ENCODE measurements at regions not wholly inside any gene's neighbourhood (a gene's known extent, or its start where the extent isn't known, plus 50 kb on each side); places are given as distances from the start of the nearest gene placed in this dataset.

DNA sequence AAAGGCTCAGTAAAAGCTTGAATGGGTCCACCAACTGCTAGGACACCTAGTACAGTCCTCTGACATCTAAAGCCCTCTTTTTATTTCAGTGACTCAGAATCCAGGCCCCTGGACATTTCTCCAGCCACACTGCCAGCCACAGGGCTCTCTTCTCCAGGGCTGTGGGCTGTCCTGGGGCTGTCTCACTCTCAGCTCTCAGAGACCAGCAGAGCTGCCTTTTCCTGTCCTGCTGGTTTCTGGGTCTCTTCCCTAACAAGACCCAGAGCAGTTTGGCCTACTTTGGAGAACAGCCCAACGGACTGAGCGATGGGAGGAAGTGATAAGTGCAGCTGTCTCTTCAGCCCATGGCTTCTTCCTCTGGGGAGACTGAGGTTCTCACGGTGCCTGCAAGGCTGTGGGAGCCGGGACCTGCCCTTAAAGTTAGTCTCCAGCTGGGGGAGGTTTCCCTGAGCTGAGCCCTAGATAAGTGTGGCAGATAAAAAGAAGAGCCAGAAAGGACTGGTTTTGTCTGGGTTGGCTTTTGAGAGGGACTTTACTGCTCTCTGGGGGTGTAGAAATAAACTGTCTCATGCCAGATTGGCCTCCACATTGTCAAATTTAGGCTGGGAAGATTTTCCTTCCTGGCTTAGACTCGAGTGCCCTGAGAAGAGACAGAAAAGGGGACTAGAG lies 979.8 kb downstream of the VRK1 start:
- Histone ChIP-seq H3K4me2 (no peak overlapping the region), H2AFZ (ENCODE audit: low read depth) (no peak overlapping the region), H3K27me3 (ENCODE audit: insufficient read depth) (no peaks in the 10 kb centered on the region), H3K4me1 (ENCODE audit: control insufficient read depth in 1 of 2, insufficient read depth in 2 of 2, low read depth in 1 of 2, low read length in 1 of 2) (no peaks in the 10 kb centered on the region), H3K9me3 (no peaks in the 10 kb centered on the region), H3K9me2 (no peaks in the 10 kb centered on the region), H3K27ac (ENCODE audit: low read depth in 2 of 2, low read length in 1 of 2) (no peak overlapping the region), H3K4me3 (ENCODE audit: low read depth in 2 of 2, low read length in 1 of 2) (no peak overlapping the region), H3K36me3 (replicated peaks in 1 of 2; ENCODE audit: control insufficient read depth in 1 of 2, insufficient read depth in 2 of 2, low read length in 1 of 2) (no peaks in the 10 kb centered on the region), H4K20me1 (ENCODE audit: insufficient read depth) (no peaks in the 10 kb centered on the region), H3K9ac (no peak overlapping the region), H3F3A (replicated peaks; ENCODE audit: insufficient read depth) (no peaks in the 10 kb centered on the region), H3K79me2 (ENCODE audit: insufficient read depth) (no peaks in the 10 kb centered on the region)
- no peak for DNase-seq
- TF ChIP-seq GABPA (IDR thresholded peaks at IDR 0.05; ENCODE audit: low read depth) (no peak), FOSL2 (IDR thresholded peaks at IDR 0.05; ENCODE audit: borderline replicate concordance, low read depth) (no peak)
- WGBS (ENCODE audit: low lambda C conversion rate) = 3% methylated on average over 5 of the region's 5 CpGs
- CTCF ChIA-PET = no interaction called here
- POLR2A ChIA-PET = no interaction called here

DNA sequence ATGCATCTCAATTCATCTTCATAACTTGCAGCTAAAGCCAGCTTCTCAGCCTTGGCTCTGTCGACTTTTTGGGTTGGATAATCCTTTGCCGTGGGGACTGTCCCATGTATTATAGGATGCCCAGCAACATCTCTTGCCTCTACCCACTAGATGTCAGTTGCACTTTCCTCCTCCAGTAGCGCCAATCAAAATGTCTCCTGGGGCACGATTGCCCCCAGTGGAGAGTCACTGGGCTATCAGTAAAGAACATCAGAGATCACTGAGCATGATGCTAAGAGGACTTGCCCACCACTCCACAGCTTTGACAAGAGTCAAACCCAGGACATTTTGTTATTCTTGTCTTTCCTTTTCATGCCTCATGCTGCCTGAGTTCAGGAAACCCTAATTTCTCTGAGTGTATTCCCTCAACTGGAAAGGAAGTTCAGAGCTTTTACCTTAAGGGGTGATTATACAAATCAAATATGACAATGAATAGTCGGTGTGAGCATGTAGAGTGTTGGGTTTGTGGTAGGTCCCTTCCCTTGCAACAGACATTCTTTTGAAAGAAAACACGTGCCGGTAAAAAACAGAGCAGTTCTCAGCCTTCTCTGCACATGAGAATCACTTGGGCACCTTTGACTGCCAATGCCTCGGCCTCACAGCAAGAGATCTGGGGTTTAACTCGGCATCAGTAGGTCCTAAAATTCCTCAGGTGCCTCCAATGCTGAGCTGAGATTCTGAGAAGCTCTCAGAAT lies 980.6 kb downstream of the VRK1 start:
- H3K27me3 ChIP-seq (ENCODE audit: insufficient read depth) = no peaks in the 10 kb centered on the region
- H4K20me1 ChIP-seq (ENCODE audit: insufficient read depth) = no peaks in the 10 kb centered on the region
- no peaks in the 10 kb centered on the region for H3K79me2 ChIP-seq (ENCODE audit: insufficient read depth)
- no peak overlapping the region for H3K4me3 ChIP-seq (ENCODE audit: low read depth in 2 of 2, low read length in 1 of 2)
- DNase-seq = no peak
- H3K27ac ChIP-seq (ENCODE audit: low read depth in 2 of 2, low read length in 1 of 2) = no peak overlapping the region
- ChIA-PET POLR2A (no interaction called here), CTCF (no interaction called here)
- H3K9me3 ChIP-seq = no peaks in the 10 kb centered on the region
- 9% methylated on average over 9 of the region's 9 CpGs for WGBS (ENCODE audit: low lambda C conversion rate)
- H3K36me3 ChIP-seq (replicated peaks in 1 of 2; ENCODE audit: control insufficient read depth in 1 of 2, insufficient read depth in 2 of 2, low read length in 1 of 2) = no peaks in the 10 kb centered on the region
- H2AFZ ChIP-seq (ENCODE audit: low read depth) = no peak overlapping the region
- no peak overlapping the region for H3K9ac ChIP-seq
- TF ChIP-seq FOXJ3 (CRISPR knock-in tag; IDR thresholded peaks at IDR 0.05) (no peak), CHD2 (IDR thresholded peaks at IDR 0.05; ENCODE audit: low read length, partially characterized antibody) (no peak), EZH2phosphoT487 (IDR thresholded peaks at IDR 0.05; ENCODE audit: borderline replicate concordance, low read depth) (no peak), MEF2A (IDR thresholded peaks at IDR 0.05; ENCODE audit: borderline replicate concordance, low read depth) (no peak), JUND (IDR thresholded peaks at IDR 0.05) (no peak), RAD21 (IDR thresholded peaks at IDR 0.05; ENCODE audit: low read length) (no peak), RCOR1 (IDR thresholded peaks at IDR 0.05; ENCODE audit: low read length) (no peak), ELF1 (IDR thresholded peaks at IDR 0.05) (no peak), FOXM1 (IDR thresholded peaks at IDR 0.05; ENCODE audit: low read depth) (no peak), SIN3A (IDR thresholded peaks at IDR 0.05; ENCODE audit: borderline replicate concordance, low read depth, low read length) (no peak), RFX5 (IDR thresholded peaks at IDR 0.05; ENCODE audit: low read length) (no peak), EP300 (IDR thresholded peaks at IDR 0.05; ENCODE audit: borderline replicate concordance in 1 of 2, low read depth in 1 of 2, low read length in 1 of 2) (no peak)
- TF ChIP-seq, protein P1, sequence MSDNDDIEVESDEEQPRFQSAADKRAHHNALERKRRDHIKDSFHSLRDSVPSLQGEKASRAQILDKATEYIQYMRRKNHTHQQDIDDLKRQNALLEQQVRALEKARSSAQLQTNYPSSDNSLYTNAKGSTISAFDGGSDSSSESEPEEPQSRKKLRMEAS (IDR thresholded peaks at IDR 0.05; ENCODE audit: low read depth) = no peak
- TF ChIP-seq, protein P2, sequence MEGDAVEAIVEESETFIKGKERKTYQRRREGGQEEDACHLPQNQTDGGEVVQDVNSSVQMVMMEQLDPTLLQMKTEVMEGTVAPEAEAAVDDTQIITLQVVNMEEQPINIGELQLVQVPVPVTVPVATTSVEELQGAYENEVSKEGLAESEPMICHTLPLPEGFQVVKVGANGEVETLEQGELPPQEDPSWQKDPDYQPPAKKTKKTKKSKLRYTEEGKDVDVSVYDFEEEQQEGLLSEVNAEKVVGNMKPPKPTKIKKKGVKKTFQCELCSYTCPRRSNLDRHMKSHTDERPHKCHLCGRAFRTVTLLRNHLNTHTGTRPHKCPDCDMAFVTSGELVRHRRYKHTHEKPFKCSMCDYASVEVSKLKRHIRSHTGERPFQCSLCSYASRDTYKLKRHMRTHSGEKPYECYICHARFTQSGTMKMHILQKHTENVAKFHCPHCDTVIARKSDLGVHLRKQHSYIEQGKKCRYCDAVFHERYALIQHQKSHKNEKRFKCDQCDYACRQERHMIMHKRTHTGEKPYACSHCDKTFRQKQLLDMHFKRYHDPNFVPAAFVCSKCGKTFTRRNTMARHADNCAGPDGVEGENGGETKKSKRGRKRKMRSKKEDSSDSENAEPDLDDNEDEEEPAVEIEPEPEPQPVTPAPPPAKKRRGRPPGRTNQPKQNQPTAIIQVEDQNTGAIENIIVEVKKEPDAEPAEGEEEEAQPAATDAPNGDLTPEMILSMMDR (IDR thresholded peaks at IDR 0.05) = no peak
- H3K4me1 ChIP-seq (ENCODE audit: control insufficient read depth in 1 of 2, insufficient read depth in 2 of 2, low read depth in 1 of 2, low read length in 1 of 2) = no peaks in the 10 kb centered on the region
- no peaks in the 10 kb centered on the region for H3K9me2 ChIP-seq
- no peak overlapping the region for H3K4me2 ChIP-seq
- no peaks in the 10 kb centered on the region for H3F3A ChIP-seq (replicated peaks; ENCODE audit: insufficient read depth)

Data from SK-N-SH (cell line).